NCI-H460 (cell line): ENCODE measurements at regions not wholly inside any gene's neighbourhood (a gene's known extent, or its start where the extent isn't known, plus 50 kb on each side); places are given as distances from the start of the nearest gene placed in this dataset.

Experiments used
- DNase-seq: peaks from one replicate; pipeline ENCODE4 v3.0.0-alpha.2; 2016; ENCODE audit warnings: low read depth; ENCODE audit errors: extremely low read depth

- no peak for DNase-seq
These were observed 84.9 kb upstream of the NRIP1 start for GRCh38 chr21:15149600-15150224.

GRCh38 chr21:15151385-15152103 is 86.7 kb upstream of the NRIP1 start:
- DNase-seq = no peak

DNA sequence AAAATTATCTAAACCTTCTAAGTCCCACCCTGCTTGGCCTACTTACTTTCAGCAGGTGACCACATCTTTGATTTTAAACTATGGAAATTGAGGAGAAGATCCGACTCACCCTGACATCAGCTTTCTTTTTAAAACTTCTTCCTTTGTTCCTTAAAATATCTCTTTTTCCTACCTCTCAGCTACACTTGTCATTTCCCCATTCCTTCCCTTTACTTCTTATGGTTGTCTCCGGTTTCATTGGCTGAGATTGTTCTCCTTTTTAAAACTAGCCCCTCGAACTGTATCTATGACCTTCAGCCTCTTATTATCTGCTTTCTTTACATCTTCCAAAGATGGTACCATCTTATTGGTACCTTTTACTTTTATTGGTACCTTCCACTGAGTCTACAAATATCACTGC is 87.8 kb upstream of the NRIP1 start:
- no peak for DNase-seq

DNA sequence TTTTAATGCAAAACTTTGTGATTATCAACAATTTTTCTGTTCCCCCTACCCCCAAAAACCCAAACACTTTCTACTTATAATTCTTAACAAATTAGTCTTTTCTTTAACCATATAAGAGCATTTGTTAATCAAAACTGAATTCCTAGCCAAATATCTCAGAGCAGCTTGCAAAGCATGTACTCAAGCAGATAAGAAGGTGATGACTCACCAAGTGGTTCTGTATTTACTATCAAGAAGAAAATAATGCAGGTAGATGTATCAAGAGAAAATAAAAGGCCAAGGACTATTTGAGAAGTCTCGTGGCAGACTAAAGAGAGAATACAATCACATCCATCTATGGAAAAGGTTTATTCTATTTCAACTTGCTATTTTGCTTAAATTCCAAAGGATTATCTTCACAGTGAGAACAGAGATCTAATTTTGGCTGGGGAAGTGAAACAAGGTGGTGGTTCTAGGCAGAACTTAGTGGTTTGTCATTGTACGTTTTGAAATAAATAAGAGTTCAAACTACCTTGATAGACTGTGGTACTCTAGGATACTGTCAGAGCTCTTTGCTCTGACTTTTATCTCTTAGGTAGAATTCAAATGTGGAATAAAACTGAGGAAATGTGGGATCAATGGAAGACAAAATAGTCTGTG is 94.7 kb upstream of the NRIP1 start:
- no peak for DNase-seq

DNA sequence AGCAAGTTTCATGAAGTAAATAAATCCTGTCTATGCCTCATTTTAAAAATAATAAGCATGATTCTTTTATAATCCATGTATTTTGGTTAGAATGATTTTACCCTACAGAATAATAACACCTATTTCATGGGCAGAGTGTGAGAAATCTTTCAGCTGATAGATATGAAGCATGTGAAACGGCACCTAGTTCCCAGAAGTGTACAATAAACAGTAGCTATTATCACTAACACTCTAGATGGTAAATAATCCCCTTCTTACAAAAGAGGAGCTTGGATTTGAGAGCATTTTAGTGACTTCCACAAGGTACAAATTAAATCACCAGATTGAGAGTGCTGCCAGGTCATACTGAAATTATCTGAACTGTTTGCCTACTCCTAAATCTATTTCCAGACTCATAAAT is 95.3 kb upstream of the NRIP1 start:
- no peak for DNase-seq

DNA sequence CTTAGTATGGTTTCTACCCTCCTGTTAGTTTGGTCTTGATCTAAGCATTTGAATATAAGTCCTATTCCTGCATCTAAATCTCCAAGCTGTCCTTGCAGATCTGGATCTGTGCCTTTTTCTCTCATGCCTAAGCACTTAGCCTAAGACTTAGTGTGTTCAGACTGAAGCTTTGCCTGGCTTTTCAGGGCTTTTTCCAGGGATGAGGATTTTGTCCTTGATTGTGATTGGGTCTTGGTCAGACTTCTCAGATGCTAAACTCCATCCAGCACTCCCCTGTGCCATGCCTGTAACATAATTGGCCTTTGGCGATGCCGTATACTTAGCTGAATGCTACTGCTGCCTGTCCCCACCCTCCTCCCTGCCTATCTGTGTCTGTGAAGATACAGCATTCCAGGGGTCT is 98.1 kb upstream of the NRIP1 start:
- no peak for DNase-seq

- DNase-seq = no peak
These were observed 99.5 kb upstream of the NRIP1 start for GRCh38 chr21:15164273-15164672.

DNA sequence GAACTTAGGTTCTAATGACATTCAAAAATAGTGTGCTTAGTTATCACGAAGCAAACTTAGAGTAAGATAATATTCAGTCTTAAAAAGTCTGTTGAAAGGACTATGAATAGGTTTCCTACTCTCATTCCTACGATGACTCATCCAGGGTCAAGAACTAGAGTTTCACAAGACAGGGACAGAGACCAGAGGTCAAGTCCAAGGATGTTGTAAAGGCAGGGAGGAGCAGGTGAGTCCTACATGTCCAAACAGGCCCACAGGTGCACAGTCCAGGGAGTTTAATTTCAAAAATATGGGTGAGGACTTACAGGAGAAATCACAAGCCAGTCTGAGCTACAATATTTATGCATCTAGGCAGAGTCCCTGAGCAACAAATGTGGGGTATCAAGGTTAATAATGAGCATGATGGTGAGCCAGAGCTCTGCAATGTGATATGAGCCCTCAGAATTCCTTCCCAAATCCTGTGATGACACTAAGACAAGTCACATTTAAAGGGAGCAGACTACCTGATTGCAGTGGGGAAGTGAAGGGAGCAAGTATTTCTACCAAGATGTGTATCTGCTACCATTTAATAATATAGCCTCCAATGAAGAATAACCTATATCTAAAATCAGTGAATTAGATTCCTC is 100.0 kb upstream of the NRIP1 start:
- no peak for DNase-seq

DNA sequence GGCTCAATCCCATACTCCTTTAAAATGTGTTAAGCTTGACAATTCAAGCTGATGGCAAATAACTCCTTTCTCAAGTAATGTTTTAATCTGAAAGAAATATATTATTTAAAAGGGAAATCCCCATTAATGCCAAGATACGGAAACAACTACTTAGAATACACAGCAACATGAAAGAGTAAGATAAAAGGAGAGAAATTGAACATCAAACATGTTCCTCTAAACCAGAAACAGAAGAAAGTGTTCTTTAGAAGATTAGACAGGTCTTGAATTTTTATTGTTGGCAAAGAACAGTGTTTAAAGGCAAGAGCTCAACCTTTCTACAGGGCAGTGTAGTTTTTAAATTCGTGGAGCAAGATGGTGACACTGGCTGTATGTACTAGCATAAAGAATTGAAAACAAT is 105.8 kb upstream of the NRIP1 start:
- DNase-seq = no peak

- DNase-seq = no peak
These were observed 106.7 kb upstream of the NRIP1 start for GRCh38 chr21:15171546-15171945.

- no peak for DNase-seq
These were observed 108.2 kb upstream of the NRIP1 start for GRCh38 chr21:15172963-15173362.

- no peak for DNase-seq
These were observed 110.1 kb upstream of the NRIP1 start for GRCh38 chr21:15174923-15175322.

- DNase-seq = no peak
These were observed 117.9 kb upstream of the NRIP1 start for GRCh38 chr21:15182731-15183130.

DNA sequence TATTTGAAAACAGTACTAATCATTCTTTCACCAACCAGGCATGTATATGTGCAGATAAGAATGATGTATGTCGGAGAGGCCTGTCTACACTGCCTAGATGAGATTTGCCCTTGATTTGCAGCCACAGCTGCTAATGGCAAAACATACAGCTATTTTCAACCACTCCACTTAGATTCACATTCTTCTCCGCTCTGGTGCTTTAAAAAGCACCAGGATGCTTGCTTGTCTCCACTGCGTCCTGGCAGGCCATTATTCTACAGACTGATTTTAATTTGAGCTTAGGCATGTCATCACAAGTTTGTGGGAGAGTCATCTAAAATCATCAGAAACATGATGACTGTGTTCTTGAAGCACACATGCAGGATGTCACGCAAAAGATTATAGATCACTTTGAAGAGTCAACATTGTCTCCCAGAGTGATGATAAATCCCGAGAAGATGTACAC is 119.0 kb upstream of the NRIP1 start:
- no peak for DNase-seq

GRCh38 chr21:15190412-15190811 is 125.6 kb upstream of the NRIP1 start:
- DNase-seq = no peak

GRCh38 chr21:15190837-15191236 is 126.0 kb upstream of the NRIP1 start:
- DNase-seq = no peak

DNA sequence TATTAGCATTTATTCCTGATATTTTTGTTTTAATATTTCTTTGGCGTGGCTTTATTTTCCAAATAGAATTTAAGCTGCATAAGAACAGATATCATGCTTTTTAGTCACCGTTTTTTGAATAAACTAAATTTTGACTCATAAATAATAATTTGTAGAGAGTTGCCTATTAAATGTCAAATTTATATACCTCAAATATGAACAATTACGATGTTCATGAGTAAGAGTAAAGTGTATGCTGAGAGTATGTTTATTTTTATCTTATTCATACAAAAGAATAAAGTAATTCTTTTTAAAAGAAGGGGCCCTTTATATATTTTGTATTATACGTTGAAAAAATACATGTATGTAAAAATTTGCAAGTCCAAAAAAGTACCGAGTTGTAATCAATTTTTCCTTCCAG is 126.5 kb upstream of the NRIP1 start:
- DNase-seq = no peak

- no peak for DNase-seq
These were observed 127.4 kb upstream of the NRIP1 start for GRCh38 chr21:15192243-15192642.

DNA sequence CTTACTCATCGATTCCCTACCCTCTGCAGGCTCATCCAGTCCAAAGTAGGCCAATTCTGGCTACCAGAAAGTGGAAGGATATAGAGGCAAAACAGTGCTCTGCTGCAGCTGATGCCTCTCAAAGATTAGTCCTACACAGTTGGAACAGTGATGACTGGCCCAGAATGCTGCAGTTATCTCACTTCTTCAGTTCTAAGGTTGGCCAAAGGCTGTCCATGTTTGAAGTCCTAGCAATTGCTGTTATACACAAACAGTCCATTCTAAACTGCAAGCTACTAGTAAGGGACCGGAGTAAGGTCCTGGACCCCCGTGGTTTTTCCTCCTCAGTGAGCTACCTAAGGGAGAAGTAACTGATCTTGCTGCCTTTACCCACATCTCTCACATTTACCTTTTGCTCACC is 129.1 kb upstream of the NRIP1 start:
- DNase-seq = no peak

- DNase-seq = no peak
These were observed 130.3 kb upstream of the NRIP1 start for GRCh38 chr21:15195104-15195503.

DNA sequence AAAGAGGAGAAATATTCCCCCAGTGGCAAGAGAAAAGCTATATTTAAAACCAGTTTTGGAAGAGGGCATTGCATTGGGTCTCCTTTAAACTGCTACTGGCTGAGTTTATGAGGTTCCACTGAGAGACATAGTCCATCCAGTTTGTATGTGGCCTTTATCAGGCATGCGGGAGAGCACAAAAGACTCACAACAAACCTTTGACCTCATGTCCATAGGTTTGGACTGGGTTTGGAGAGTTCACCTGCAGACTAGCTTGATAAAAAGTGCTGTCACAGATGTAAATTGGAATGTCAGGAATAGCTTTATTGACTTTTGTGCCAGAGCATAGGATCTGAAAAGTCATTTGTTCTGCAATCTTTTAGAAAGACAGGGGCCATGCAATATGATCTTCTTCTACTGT is 131.0 kb upstream of the NRIP1 start:
- no peak for DNase-seq

- DNase-seq = no peak
These were observed 132.9 kb upstream of the NRIP1 start for GRCh38 chr21:15197696-15198095.
